IPS-15b (cell line): ENCODE measurements at regions not wholly inside any gene's neighbourhood (a gene's known extent, or its start where the extent isn't known, plus 50 kb on each side); places are given as distances from the start of the nearest gene placed in this dataset.

Experiments
- H3K27me3 ChIP-seq: one replicate; pipeline ENCODE4 v1.6.1; 2013; ENCODE audit warnings: low read length; ENCODE audit not compliant: control insufficient read depth, insufficient read depth
- H3K36me3 ChIP-seq: one replicate; pipeline ENCODE4 v1.6.1; 2013; ENCODE audit warnings: low read length; ENCODE audit not compliant: control insufficient read depth, insufficient read depth
- H3K4me1 ChIP-seq: one replicate; pipeline ENCODE4 v1.6.1; 2013; ENCODE audit warnings: mild to moderate bottlenecking, low read length; ENCODE audit not compliant: control insufficient read depth, insufficient read depth
- H3K4me3 ChIP-seq: one replicate; pipeline ENCODE4 v1.5.1; 2013; ENCODE audit warnings: low read depth, low read length
- H3K9ac ChIP-seq: one replicate; pipeline ENCODE4 v1.6.1; 2013; ENCODE audit warnings: low read depth, mild to moderate bottlenecking, low read length
- H3K9me3 ChIP-seq: one replicate; pipeline ENCODE4 v1.6.1; 2013; ENCODE audit warnings: mild to moderate bottlenecking, low read length; ENCODE audit not compliant: control insufficient read depth, insufficient read depth

DNA sequence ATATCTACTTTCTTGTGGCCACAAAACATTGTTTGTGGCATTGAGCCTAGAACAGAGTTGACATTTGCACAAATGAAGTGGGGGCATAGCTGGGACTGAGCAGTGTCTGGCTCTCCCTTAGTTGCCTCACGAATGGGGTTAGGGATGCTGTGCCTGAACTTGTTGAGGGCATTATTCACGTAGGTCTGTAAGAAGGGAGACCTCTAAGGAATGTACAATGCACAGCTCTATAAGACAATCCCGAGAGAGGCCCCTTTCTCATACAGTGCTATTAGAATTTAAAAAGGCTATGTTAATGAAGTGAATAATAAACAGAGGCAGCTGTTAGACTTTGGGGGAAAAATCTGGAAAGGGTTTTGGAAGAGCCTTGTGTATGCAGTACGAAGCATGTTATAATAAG, 118.4 kb upstream of the DEPDC1 start:
- no peaks in the 10 kb centered on the region for H3K4me1 ChIP-seq
- H3K9ac ChIP-seq = no peak overlapping the region
- H3K27me3 ChIP-seq = peaks cover 8% of the 10 kb centered on the region
- H3K4me3 ChIP-seq = no peak overlapping the region
- no peaks in the 10 kb centered on the region for H3K9me3 ChIP-seq
- H3K36me3 ChIP-seq = no peaks in the 10 kb centered on the region

DNA sequence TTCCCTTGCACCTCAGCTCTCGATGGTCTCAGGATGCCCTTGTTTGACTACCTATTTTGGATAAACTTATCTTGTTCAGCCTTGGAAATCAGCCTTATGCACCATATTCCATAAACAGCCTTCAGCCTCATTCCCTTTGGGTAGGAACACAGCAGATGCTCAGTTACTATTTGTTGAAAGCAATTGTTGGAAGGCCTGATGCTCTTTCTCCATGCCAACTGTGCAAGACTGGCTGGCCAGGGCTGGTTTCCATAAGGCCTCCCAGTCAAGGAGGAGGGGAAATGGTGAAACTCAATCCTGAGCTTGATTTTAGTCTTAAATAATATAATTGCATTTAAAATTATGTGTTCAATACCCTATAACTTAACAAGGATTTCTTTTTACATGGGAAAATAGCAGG, 121.1 kb upstream of the DEPDC1 start:
- Histone ChIP-seq H3K4me1 (no peaks in the 10 kb centered on the region), H3K4me3 (no peak overlapping the region), H3K27me3 (peaks cover 8% of the 10 kb centered on the region), H3K9ac (no peak overlapping the region), H3K36me3 (no peaks in the 10 kb centered on the region), H3K9me3 (peaks cover 6% of the 10 kb centered on the region)

DNA sequence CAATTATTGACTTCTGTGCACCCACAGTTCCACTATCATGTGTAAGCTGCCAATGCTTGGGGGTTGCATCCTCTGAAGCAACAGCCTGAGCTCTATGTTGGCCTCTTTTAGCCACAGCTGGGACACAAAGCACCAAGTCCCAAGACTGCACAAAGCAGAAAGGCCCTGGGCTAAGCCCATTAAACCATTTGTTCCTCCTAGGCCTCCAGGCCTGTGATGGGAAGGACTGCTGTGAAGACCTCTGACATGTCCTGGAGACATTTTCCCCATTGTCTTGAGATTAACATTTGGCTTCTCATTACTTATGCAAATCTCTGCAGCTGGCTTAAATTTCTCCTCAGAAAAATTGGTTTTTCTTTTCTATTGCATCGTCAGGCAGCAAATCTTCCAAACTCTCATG, 123.7 kb upstream of the DEPDC1 start:
- no peaks in the 10 kb centered on the region for H3K4me1 ChIP-seq
- H3K9ac ChIP-seq = no peak overlapping the region
- H3K4me3 ChIP-seq = no peak overlapping the region
- peaks cover 6% of the 10 kb centered on the region for H3K9me3 ChIP-seq
- H3K36me3 ChIP-seq = no peaks in the 10 kb centered on the region
- peaks cover 2% of the 10 kb centered on the region for H3K27me3 ChIP-seq

DNA sequence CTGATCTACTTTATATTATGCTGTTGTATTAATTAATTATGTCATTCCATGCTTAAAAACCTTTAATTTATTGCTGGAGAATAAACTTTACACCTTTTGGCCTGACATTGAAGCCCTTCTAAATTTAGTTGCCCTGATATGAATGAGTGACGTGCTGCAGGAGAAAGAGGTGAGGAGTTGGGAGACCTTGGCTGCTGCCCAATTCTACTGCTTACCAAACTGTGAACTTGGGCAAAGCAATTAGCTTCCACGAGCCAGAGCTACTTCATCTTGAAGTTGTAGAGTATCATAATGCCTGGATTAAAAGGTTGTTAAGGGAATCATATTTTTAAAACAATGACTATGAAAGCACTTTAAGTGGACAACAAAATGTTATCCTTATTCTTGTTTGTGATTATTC, 126.8 kb upstream of the DEPDC1 start:
- no peaks in the 10 kb centered on the region for H3K27me3 ChIP-seq
- no peaks in the 10 kb centered on the region for H3K36me3 ChIP-seq
- no peak overlapping the region for H3K4me3 ChIP-seq
- peaks cover 6% of the 10 kb centered on the region for H3K9me3 ChIP-seq
- no peaks in the 10 kb centered on the region for H3K4me1 ChIP-seq
- H3K9ac ChIP-seq = no peak overlapping the region

DNA sequence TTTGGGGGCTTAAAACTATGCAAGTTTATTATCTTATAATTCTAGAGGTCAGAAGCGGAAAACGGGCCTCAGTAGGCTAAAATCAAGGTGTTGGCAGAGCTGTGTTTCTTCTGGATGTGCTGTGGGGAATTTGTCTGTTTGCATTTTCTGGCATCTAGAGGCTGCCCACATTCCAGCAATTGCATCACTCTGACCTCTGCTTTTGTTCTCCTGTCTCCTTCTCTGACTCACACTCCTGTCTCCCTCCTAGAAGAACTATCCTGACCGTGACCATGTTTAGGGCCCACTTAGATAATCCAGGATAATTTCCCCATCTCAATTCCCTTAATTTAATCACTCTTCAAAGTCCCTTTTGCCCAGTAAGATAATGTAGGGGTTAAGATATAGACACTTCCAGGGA, 127.4 kb upstream of the DEPDC1 start:
- Histone ChIP-seq H3K9me3 (peaks cover 6% of the 10 kb centered on the region), H3K9ac (no peak overlapping the region), H3K4me3 (no peak overlapping the region), H3K4me1 (no peaks in the 10 kb centered on the region), H3K36me3 (no peaks in the 10 kb centered on the region), H3K27me3 (no peaks in the 10 kb centered on the region)

DNA sequence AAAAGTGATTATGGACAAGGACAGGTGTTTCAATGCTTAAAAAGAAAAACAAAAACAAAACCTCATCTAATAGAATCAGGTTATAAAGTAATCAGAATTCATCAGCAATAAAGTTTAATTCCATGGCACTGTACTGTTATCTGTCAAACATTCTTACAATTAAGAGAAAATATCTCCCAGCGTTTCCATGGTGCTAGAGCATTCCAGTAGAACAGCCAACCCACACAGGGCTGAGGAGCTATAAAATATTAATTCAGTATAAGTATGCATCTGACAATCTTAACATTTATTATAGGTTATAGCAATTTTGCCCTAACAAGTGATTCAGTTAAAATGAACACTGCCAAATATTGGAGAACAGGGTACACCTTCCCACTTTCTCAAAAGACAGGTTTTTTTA, 128.7 kb upstream of the DEPDC1 start:
- Histone ChIP-seq H3K36me3 (no peaks in the 10 kb centered on the region), H3K27me3 (no peaks in the 10 kb centered on the region), H3K9ac (no peak overlapping the region), H3K9me3 (peaks cover 4% of the 10 kb centered on the region), H3K4me3 (no peak overlapping the region), H3K4me1 (no peaks in the 10 kb centered on the region)

DNA sequence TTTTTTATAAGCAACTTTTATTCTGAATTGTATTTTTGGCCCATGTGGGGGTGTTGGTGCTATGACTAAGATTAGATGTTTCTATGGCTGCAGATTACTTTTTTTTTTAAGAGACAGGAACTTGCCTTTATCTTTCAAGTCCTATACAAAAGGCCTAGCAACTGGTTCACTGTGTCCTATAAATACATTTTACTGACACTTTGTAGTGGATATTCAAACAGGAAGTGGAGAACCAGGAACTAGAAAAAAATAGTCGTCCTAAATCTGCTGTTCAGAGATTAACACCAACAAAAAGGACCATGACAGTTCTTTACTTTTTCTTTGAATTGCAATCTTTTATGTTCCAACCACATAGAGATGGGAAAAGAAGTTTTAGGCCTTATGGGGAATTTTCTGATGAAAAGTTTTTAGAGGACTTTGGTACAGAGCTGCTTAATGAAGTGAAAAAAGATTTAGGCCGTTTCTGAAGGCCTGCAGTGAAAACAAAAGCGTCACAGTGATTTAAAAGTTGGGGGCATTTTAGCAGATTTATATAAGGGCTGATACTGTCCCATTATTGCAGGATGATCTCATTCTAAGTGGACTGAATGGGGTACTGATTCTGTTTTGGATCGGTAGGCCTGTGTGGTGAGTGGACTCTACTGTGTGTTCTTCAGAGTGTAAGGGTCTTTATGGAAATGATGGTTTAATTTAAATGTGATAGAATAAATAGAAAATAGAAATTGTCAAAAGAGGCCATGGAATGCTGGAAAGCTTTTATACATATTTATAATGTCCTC, 136.4 kb upstream of the DEPDC1 start:
- H3K27me3 ChIP-seq = no peaks in the 10 kb centered on the region
- no peaks in the 10 kb centered on the region for H3K9me3 ChIP-seq
- no peak overlapping the region for H3K9ac ChIP-seq
- no peak overlapping the region for H3K4me3 ChIP-seq
- no peaks in the 10 kb centered on the region for H3K36me3 ChIP-seq
- no peaks in the 10 kb centered on the region for H3K4me1 ChIP-seq

DNA sequence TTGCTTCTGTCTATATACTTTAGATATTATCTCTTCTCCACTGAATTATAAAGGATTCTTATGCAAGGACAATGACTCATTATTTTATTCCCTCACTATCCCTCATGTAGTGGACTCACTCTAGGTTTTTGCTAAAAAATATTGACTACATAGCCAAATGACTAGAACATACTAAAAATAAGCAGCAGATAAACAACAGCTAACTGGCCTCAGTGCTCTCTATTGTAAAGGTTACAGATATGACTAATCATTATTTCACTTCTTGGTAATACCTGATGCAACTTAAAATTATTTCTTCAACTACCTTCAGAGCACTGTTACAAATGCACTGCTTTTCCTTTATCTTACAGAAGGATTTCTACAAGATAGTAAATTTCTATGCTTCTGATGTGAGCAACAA, 147.6 kb upstream of the DEPDC1 start:
- no peaks in the 10 kb centered on the region for H3K36me3 ChIP-seq
- H3K9ac ChIP-seq = no peak overlapping the region
- no peaks in the 10 kb centered on the region for H3K9me3 ChIP-seq
- no peaks in the 10 kb centered on the region for H3K4me1 ChIP-seq
- H3K27me3 ChIP-seq = no peaks in the 10 kb centered on the region
- no peak overlapping the region for H3K4me3 ChIP-seq

DNA sequence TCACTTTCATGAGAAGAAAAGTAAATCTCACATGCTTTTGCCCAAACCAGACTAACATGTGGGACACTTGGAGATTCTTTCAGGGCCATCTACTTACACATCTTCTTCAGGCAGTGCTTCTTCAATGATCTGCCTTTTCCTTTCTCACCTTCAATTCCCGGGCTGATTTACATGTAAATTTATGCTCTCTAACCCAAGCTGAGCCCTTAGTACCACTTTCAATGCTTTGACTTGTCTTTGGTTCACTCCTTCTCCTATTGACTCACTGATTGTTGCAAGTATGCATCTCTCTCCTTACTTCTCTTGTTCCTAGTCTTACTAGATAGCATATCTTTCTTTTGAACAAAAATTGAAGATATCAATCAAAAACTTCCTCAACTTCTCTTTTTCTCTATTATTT, 154.2 kb upstream of the DEPDC1 start:
- H3K27me3 ChIP-seq = no peaks in the 10 kb centered on the region
- H3K9ac ChIP-seq = no peak overlapping the region
- H3K4me1 ChIP-seq = peaks cover 4% of the 10 kb centered on the region
- no peaks in the 10 kb centered on the region for H3K36me3 ChIP-seq
- H3K9me3 ChIP-seq = no peaks in the 10 kb centered on the region
- H3K4me3 ChIP-seq = no peak overlapping the region

DNA sequence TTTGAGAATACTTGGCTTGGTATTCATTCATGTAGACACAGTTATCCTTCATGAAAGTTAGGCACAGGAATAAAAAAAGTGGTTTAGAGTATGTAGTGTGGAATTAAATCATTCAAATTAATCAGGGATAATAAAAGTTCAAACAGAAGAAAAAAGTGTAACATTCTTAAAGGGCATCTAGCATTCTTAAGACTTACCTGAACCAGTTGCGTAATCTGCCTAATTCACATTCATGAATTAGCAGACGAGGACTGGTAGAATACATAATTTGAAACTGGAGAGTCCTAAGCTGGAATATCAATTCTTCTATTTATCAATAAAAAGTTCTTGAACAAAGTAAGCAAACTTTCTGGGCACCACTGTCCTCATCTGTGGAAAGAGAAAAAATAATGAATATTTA, 157.0 kb upstream of the DEPDC1 start:
- Histone ChIP-seq H3K27me3 (no peaks in the 10 kb centered on the region), H3K36me3 (no peaks in the 10 kb centered on the region), H3K4me1 (peaks cover 4% of the 10 kb centered on the region), H3K9me3 (no peaks in the 10 kb centered on the region), H3K4me3 (no peak overlapping the region), H3K9ac (no peak overlapping the region)

DNA sequence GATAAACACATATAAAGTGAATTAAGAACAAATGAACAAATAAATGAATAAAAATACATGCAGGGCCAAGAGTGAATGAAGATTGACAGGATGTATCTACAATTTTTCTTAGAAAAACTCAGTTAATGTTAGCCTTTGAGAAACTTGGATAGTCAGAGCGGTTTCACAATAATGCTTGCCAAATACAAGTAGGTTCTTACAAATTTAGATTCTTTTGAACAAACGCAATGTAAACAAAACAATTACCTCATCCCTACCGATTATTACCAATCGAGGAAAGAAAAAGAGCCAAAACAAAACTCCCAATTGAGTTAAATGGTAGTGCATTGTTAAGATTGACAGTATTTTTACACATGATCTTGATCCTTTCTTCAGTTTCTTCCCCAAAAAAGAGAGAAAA, 176.9 kb upstream of the DEPDC1 start:
- Histone ChIP-seq H3K9me3 (no peaks in the 10 kb centered on the region), H3K4me1 (no peaks in the 10 kb centered on the region), H3K27me3 (no peaks in the 10 kb centered on the region), H3K9ac (no peak overlapping the region), H3K36me3 (no peaks in the 10 kb centered on the region), H3K4me3 (no peak overlapping the region)

DNA sequence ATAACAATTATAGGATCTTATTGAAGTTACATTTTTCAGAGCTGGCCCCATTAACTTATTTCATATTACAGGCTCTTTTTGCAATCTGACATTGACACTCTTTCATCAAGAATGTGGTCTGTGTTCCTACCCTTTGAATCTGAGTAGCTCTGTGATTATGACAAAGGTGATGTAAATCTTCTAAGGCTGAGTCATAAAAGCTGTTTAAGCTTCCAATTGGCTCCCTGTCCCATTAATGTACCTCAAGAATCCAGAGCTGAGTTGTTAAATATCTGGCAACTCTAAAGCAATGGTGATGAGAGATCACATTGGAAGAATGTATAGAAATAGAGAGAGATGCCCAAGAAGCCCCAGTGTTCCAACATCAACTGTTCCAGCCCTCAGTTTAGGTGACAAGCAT, 178.5 kb upstream of the DEPDC1 start:
- H3K4me1 ChIP-seq = no peaks in the 10 kb centered on the region
- no peak overlapping the region for H3K4me3 ChIP-seq
- no peaks in the 10 kb centered on the region for H3K36me3 ChIP-seq
- H3K9ac ChIP-seq = no peak overlapping the region
- no peaks in the 10 kb centered on the region for H3K27me3 ChIP-seq
- no peaks in the 10 kb centered on the region for H3K9me3 ChIP-seq
